ENCODE measurements at regions not wholly inside any gene's neighbourhood (a gene's known extent, or its start where the extent isn't known, plus 50 kb on each side); places are given as distances from the start of the nearest gene placed in this dataset.

GRCh38 chr7:34249192-34249591 is 343.9 kb downstream of the BMPER start:
- intact Hi-C loops (cut with micrococcal nuclease; ENCODE audit: unreplicated experiment), result no loop called here
- ChIA-PET CTCF (no interaction called here), POLR2A (ENCODE audit: low non-redundant PET) (no interaction called here)
- TF ChIP-seq EZH2 (IDR thresholded peaks at IDR 0.05; ENCODE audit: borderline replicate concordance, low read depth, low read length, poor library complexity, severe bottlenecking), result no peak
- TF ChIP-seq, protein P1, sequence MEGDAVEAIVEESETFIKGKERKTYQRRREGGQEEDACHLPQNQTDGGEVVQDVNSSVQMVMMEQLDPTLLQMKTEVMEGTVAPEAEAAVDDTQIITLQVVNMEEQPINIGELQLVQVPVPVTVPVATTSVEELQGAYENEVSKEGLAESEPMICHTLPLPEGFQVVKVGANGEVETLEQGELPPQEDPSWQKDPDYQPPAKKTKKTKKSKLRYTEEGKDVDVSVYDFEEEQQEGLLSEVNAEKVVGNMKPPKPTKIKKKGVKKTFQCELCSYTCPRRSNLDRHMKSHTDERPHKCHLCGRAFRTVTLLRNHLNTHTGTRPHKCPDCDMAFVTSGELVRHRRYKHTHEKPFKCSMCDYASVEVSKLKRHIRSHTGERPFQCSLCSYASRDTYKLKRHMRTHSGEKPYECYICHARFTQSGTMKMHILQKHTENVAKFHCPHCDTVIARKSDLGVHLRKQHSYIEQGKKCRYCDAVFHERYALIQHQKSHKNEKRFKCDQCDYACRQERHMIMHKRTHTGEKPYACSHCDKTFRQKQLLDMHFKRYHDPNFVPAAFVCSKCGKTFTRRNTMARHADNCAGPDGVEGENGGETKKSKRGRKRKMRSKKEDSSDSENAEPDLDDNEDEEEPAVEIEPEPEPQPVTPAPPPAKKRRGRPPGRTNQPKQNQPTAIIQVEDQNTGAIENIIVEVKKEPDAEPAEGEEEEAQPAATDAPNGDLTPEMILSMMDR (conservative IDR thresholded peaks at IDR 0.05; ENCODE audit: low read depth, low read length), result no peak
- H3K36me3 ChIP-seq (ENCODE audit: insufficient read depth, low read length, poor library complexity, severe bottlenecking), result no peaks in the 10 kb centered on the region
- DNase-seq (ENCODE audit: low spot score), result no peak
- no peaks in the 10 kb centered on the region for H3K4me1 ChIP-seq (ENCODE audit: insufficient read depth, low read length, poor library complexity, severe bottlenecking)
- H3K9me3 ChIP-seq (ENCODE audit: low read depth, low read length, poor library complexity, severe bottlenecking), result no peaks in the 10 kb centered on the region
- H3K4me3 ChIP-seq (ENCODE audit: low read depth, low read length, poor library complexity, severe bottlenecking), result no peak overlapping the region
- no peaks in the 10 kb centered on the region for H3K27me3 ChIP-seq (replicated peaks; ENCODE audit: insufficient read depth, low read depth, low read length, poor library complexity)
- no peak overlapping the region for H3K27ac ChIP-seq (ENCODE audit: low read depth, low read length, poor library complexity, severe bottlenecking)
- no TSS peak for BruUV-seq (replicated peaks)

DNA sequence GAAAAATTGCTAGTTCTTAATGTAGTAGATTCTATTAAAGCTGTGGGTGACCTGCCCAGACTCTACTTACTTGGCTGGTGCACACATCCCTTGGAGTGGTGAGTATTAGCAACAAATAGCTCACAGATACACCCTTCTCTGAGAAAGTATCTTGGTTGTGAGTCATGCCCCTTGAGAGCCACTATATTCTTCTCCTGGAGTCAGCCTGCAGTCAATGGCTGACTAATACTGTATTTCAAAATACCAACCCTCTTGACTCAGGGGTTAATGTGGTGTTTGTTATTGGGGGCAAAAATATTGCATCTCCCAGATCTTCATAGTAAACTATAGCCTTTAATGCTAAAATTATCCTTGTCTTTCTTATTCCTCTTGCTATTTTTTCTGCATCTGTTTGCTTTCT is 354.9 kb downstream of the BMPER start:
- Histone ChIP-seq H3K4me3 (ENCODE audit: low read depth, low read length, poor library complexity, severe bottlenecking) (no peak overlapping the region), H3K27me3 (replicated peaks; ENCODE audit: insufficient read depth, low read depth, low read length, poor library complexity) (no peaks in the 10 kb centered on the region), H3K4me1 (ENCODE audit: insufficient read depth, low read length, poor library complexity, severe bottlenecking) (no peaks in the 10 kb centered on the region), H3K27ac (ENCODE audit: low read depth, low read length, poor library complexity, severe bottlenecking) (no peak overlapping the region), H3K36me3 (ENCODE audit: insufficient read depth, low read length, poor library complexity, severe bottlenecking) (no peaks in the 10 kb centered on the region), H3K9me3 (ENCODE audit: low read depth, low read length, poor library complexity, severe bottlenecking) (no peaks in the 10 kb centered on the region)
- DNase-seq (ENCODE audit: low spot score), result peak; percentile 44
- POLR2A ChIA-PET (ENCODE audit: low non-redundant PET), result interaction anchor here (0.6 kb wide), 1 partner anchor 250 kb away, joined by 3 read pairs; no protein-coding TSS in a partner anchor
- CTCF ChIA-PET, result no interaction called here
- BruUV-seq (replicated peaks), result no TSS peak
- intact Hi-C loops (cut with micrococcal nuclease; ENCODE audit: unreplicated experiment), result no loop called here
- TF ChIP-seq EZH2 (IDR thresholded peaks at IDR 0.05; ENCODE audit: borderline replicate concordance, low read depth, low read length, poor library complexity, severe bottlenecking), result no peak
- TF ChIP-seq, protein P1 (conservative IDR thresholded peaks at IDR 0.05; ENCODE audit: low read depth, low read length), result no peak

GRCh38 chr7:34263168-34263567 is 357.8 kb downstream of the BMPER start:
- intact Hi-C loops (cut with micrococcal nuclease; ENCODE audit: unreplicated experiment), result no loop called here
- DNase-seq (ENCODE audit: low spot score), result no peak
- H3K27ac ChIP-seq (ENCODE audit: low read depth, low read length, poor library complexity, severe bottlenecking), result no peak overlapping the region
- BruUV-seq (replicated peaks), result no TSS peak
- H3K4me3 ChIP-seq (ENCODE audit: low read depth, low read length, poor library complexity, severe bottlenecking), result no peak overlapping the region
- ChIA-PET POLR2A (ENCODE audit: low non-redundant PET) (no interaction called here), CTCF (no interaction called here)
- H3K4me1 ChIP-seq (ENCODE audit: insufficient read depth, low read length, poor library complexity, severe bottlenecking), result no peaks in the 10 kb centered on the region
- H3K36me3 ChIP-seq (ENCODE audit: insufficient read depth, low read length, poor library complexity, severe bottlenecking), result no peaks in the 10 kb centered on the region
- TF ChIP-seq EZH2 (IDR thresholded peaks at IDR 0.05; ENCODE audit: borderline replicate concordance, low read depth, low read length, poor library complexity, severe bottlenecking), result no peak
- TF ChIP-seq, protein P1 (conservative IDR thresholded peaks at IDR 0.05; ENCODE audit: low read depth, low read length), result no peak
- no peaks in the 10 kb centered on the region for H3K9me3 ChIP-seq (ENCODE audit: low read depth, low read length, poor library complexity, severe bottlenecking)
- no peaks in the 10 kb centered on the region for H3K27me3 ChIP-seq (replicated peaks; ENCODE audit: insufficient read depth, low read depth, low read length, poor library complexity)

All from A673 (cell line).